Fibroblast of lung (primary cell): ENCODE measurements at regions not wholly inside any gene's neighbourhood (a gene's known extent, or its start where the extent isn't known, plus 50 kb on each side); places are given as distances from the start of the nearest gene placed in this dataset.

Experiments
- EZH2 ChIP-seq: IDR thresholded peaks from 2 replicates; pipeline ENCODE4 v1.5.1; 2012; ENCODE audit warnings: low read length, control low read depth, mild to moderate bottlenecking; ENCODE audit errors: missing control alignments
- TF ChIP-seq, protein P1 (sequence below), 2 donors: IDR thresholded peaks in 1 of 2; conservative IDR thresholded peaks in 1 of 2; 1 replicate in 1 of 2; 2 replicates in 1 of 2; pipeline ENCODE4 v1.5.1; 2011 to 2012; ENCODE audit warnings: low read length in 2 of 2, control low read depth in 1 of 2, inconsistent platforms in 1 of 2, low read depth in 1 of 2, mild to moderate bottlenecking in 1 of 2

DNA sequence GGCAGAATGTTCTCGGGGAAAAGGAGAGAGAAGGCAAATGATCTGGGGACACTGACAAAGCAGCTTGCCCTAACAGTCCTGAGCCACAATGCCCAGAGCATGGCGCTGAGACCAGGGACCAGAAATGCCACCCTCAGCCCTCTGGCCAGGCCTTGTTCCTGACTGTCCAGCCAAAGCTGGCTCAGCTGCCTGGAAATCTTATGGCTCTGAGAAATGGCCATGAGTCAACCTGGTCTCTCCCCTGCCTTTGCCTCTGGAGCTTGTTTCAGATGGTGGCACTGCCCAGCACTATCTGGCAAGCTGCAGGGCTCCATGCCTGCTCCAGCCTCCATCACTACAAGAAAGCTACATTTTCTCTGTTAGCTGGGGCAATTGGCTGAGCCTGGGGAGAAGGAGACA lies 90.5 kb upstream of the PLXNA4 start:
- TF ChIP-seq, protein P1, sequence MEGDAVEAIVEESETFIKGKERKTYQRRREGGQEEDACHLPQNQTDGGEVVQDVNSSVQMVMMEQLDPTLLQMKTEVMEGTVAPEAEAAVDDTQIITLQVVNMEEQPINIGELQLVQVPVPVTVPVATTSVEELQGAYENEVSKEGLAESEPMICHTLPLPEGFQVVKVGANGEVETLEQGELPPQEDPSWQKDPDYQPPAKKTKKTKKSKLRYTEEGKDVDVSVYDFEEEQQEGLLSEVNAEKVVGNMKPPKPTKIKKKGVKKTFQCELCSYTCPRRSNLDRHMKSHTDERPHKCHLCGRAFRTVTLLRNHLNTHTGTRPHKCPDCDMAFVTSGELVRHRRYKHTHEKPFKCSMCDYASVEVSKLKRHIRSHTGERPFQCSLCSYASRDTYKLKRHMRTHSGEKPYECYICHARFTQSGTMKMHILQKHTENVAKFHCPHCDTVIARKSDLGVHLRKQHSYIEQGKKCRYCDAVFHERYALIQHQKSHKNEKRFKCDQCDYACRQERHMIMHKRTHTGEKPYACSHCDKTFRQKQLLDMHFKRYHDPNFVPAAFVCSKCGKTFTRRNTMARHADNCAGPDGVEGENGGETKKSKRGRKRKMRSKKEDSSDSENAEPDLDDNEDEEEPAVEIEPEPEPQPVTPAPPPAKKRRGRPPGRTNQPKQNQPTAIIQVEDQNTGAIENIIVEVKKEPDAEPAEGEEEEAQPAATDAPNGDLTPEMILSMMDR (conservative IDR thresholded peaks at IDR 0.05 in 1 of 2, IDR thresholded peaks at IDR 0.05 in 1 of 2; ENCODE audit: low read depth in 1 of 2, low read length in 2 of 2) = no peak
- no peak for TF ChIP-seq EZH2
